ENCODE measurements at regions not wholly inside any gene's neighbourhood (a gene's known extent, or its start where the extent isn't known, plus 50 kb on each side); places are given as distances from the start of the nearest gene placed in this dataset.

DNA sequence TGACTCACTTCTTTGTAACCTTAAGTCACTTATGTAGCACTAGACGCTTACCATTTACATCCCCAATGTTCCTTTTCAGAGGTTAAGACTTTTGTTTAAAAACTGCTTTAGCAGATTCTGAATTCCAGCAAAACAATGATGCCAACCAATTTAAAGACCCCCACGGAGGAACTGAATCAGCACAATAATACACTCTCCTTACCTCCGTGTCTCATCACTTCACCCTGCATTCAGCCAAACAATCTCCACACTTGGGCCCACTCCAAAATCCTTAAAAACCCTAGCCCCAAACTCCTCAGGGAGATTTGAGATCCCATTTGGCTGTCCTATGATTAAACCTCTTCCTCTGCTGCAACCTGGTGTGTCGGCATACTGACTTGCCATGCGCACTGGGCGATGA, 153.9 kb downstream of the B3GNT2 start:
- H3K27me3 ChIP-seq, result no peaks in the 10 kb centered on the region
- no peaks in the 10 kb centered on the region for H3K4me1 ChIP-seq (ENCODE audit: control insufficient read depth in 1 of 2, insufficient read depth in 1 of 2, low read depth in 1 of 2, low read length in 1 of 2)
- TF ChIP-seq, protein P1, sequence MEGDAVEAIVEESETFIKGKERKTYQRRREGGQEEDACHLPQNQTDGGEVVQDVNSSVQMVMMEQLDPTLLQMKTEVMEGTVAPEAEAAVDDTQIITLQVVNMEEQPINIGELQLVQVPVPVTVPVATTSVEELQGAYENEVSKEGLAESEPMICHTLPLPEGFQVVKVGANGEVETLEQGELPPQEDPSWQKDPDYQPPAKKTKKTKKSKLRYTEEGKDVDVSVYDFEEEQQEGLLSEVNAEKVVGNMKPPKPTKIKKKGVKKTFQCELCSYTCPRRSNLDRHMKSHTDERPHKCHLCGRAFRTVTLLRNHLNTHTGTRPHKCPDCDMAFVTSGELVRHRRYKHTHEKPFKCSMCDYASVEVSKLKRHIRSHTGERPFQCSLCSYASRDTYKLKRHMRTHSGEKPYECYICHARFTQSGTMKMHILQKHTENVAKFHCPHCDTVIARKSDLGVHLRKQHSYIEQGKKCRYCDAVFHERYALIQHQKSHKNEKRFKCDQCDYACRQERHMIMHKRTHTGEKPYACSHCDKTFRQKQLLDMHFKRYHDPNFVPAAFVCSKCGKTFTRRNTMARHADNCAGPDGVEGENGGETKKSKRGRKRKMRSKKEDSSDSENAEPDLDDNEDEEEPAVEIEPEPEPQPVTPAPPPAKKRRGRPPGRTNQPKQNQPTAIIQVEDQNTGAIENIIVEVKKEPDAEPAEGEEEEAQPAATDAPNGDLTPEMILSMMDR (IDR thresholded peaks at IDR 0.05), result no peak
- no peaks in the 10 kb centered on the region for H3K36me3 ChIP-seq
- H3K27ac ChIP-seq, result no peak overlapping the region
- no peak overlapping the region for H3K4me3 ChIP-seq (ENCODE audit: low read depth in 1 of 2, low read length in 1 of 2)
- H3K9me3 ChIP-seq, result no peaks in the 10 kb centered on the region

DNA sequence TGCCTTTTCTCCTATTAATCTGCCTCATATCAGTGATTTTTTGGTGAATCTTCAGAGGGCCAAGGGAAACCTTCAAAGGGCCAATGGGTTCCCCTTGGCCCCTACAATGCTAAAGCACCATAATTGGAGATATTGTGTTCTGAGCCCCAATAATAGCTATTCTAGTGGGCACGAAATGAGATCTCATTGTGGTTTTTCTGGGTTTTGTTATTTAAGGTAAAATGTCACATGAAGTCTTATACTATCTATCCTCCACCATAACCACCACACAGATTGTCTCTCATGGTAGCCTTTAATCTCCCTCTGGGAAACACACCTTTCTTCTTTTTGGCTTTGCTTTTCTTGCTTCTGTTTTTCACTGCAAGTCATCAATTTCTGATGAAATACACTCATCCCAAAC, 152.8 kb downstream of the B3GNT2 start:
- no peak overlapping the region for H3K4me3 ChIP-seq (ENCODE audit: low read depth in 1 of 2, low read length in 1 of 2)
- no peaks in the 10 kb centered on the region for H3K9me3 ChIP-seq
- TF ChIP-seq, protein P1 (IDR thresholded peaks at IDR 0.05), result no peak
- no peaks in the 10 kb centered on the region for H3K27me3 ChIP-seq
- no peaks in the 10 kb centered on the region for H3K4me1 ChIP-seq (ENCODE audit: control insufficient read depth in 1 of 2, insufficient read depth in 1 of 2, low read depth in 1 of 2, low read length in 1 of 2)
- no peaks in the 10 kb centered on the region for H3K36me3 ChIP-seq
- H3K27ac ChIP-seq, result no peak overlapping the region

DNA sequence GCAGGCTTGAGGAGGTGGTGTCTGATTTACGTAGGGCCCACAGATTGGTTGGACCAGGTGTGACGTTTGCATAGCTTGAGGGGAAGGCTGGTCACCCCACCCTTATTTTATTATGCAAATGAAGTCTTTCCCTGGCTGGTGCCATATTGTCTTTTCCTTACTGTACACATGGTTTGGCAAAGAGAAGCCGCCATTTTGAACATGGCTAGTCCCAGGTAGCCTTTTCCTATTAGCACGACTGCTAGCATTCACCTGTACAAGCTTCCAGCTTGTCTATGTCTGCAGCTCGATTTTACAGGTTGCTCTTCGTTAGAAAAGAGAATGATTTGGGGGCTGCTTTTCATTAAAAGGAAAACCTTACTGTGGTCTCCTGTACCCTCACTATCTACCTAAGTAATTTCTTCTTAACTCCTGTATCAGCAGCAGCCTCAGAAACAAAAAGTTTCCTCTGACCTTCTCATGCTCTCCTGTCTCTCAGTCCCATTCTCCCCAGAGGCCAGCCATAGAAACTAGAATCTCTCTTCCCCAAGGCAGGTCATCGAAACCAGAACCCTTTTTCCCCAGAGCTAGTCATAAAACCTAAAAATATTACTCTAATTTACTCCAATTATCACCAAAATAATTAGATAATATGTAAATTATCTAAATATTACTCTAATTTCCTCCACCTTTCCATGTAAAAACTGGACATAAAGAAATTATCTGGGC, 151.8 kb downstream of the B3GNT2 start:
- Histone ChIP-seq H3K27me3 (no peaks in the 10 kb centered on the region), H3K27ac (no peak overlapping the region), H3K4me1 (ENCODE audit: control insufficient read depth in 1 of 2, insufficient read depth in 1 of 2, low read depth in 1 of 2, low read length in 1 of 2) (no peaks in the 10 kb centered on the region), H3K9me3 (no peaks in the 10 kb centered on the region), H3K36me3 (no peaks in the 10 kb centered on the region), H3K4me3 (ENCODE audit: low read depth in 1 of 2, low read length in 1 of 2) (no peak overlapping the region)
- TF ChIP-seq, protein P1 (IDR thresholded peaks at IDR 0.05), result no peak

DNA sequence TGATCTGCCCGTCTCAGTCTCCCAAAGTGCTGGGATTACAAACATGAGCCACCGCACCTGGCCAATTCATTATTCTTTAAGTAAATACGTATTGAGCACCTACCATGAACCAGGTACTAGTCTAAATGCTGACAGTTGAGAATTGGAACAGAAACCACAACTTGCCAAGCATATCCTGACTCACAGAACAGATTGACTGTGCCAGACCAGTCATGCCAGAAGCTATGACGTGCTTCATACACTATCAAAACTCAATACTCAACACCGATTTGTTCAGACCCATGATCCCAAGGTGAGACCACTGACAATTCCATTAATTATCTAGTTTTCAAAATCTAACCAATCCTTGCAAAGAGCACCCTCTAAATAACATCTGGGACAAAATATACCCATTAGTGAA, 148.6 kb downstream of the B3GNT2 start:
- H3K9me3 ChIP-seq, result no peaks in the 10 kb centered on the region
- H3K4me3 ChIP-seq (ENCODE audit: low read depth in 1 of 2, low read length in 1 of 2), result no peak overlapping the region
- H3K27me3 ChIP-seq, result no peaks in the 10 kb centered on the region
- no peak overlapping the region for H3K27ac ChIP-seq
- TF ChIP-seq, protein P1 (IDR thresholded peaks at IDR 0.05), result no peak
- H3K4me1 ChIP-seq (ENCODE audit: control insufficient read depth in 1 of 2, insufficient read depth in 1 of 2, low read depth in 1 of 2, low read length in 1 of 2), result no peaks in the 10 kb centered on the region
- H3K36me3 ChIP-seq, result no peaks in the 10 kb centered on the region

DNA sequence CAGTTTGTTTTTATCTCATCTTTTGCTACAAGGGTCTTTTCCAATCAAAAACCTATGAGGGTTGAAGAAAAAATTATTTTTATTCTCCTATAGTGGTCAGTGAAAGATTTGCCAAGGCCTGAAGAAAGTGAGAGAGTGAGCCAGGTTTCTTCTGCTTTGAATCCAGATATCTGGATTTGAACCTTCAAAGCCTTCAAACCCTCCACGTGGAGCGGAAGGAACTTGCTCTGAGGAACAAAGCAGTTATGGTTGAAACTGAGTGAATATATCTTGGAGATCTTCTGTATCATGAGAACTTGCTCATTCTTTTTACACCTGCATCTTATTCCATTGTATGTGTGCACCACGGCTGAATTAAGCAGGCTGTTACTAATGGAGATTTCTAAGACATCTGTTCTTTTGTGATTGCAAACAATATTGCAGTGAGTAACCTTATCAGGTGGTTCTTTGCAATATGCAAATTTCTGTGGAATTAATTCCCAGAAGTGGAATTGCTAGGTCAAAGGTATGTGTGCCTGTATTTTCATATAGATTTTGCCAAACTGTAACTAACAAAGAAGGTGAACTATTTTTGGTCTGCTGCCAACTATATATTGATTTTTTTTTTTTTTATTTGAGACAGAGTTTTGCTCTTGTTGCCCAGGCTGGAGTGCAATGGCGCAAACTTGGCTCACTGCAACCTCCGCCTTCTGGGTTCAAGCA, 147.9 kb downstream of the B3GNT2 start:
- TF ChIP-seq, protein P1 (IDR thresholded peaks at IDR 0.05), result no peak
- Histone ChIP-seq H3K27ac (no peak overlapping the region), H3K27me3 (no peaks in the 10 kb centered on the region), H3K4me3 (ENCODE audit: low read depth in 1 of 2, low read length in 1 of 2) (no peak overlapping the region), H3K9me3 (no peaks in the 10 kb centered on the region), H3K4me1 (ENCODE audit: control insufficient read depth in 1 of 2, insufficient read depth in 1 of 2, low read depth in 1 of 2, low read length in 1 of 2) (no peaks in the 10 kb centered on the region), H3K36me3 (no peaks in the 10 kb centered on the region)

All from neutrophil (primary cell).